ENCODE measurements at regions not wholly inside any gene's neighbourhood (a gene's known extent, or its start where the extent isn't known, plus 50 kb on each side); places are given as distances from the start of the nearest gene placed in this dataset.

- DNase-seq (ENCODE audit: low read depth) = no peak
- no peak for TF ChIP-seq CTCF (conservative IDR thresholded peaks at IDR 0.05; ENCODE audit: control insufficient read depth, insufficient read depth, low read depth, low read length)
- no peak overlapping the region for H3K4me3 ChIP-seq (ENCODE audit: control insufficient read depth, low read depth, low read length)
These were observed 331.8 kb downstream of the MTX2 start for GRCh38 chr2:176601066-176601465.

GRCh38 chr2:176612036-176612435, 342.8 kb downstream of the MTX2 start:
- no peak overlapping the region for H3K4me3 ChIP-seq (ENCODE audit: control insufficient read depth, low read depth, low read length)
- TF ChIP-seq CTCF (conservative IDR thresholded peaks at IDR 0.05; ENCODE audit: control insufficient read depth, insufficient read depth, low read depth, low read length) = no peak
- no peak for DNase-seq (ENCODE audit: low read depth)

- DNase-seq (ENCODE audit: low read depth) = no peak
- no peak for TF ChIP-seq CTCF (conservative IDR thresholded peaks at IDR 0.05; ENCODE audit: control insufficient read depth, insufficient read depth, low read depth, low read length)
These were observed 343.5 kb downstream of the MTX2 start for GRCh38 chr2:176612736-176613135.

GRCh38 chr2:176613323-176613987, 344.2 kb downstream of the MTX2 start:
- DNase-seq (ENCODE audit: low read depth) = peak; percentile 63
- no peak overlapping the region for H3K4me3 ChIP-seq (ENCODE audit: control insufficient read depth, low read depth, low read length)
- TF ChIP-seq CTCF (conservative IDR thresholded peaks at IDR 0.05; ENCODE audit: control insufficient read depth, insufficient read depth, low read depth, low read length) = no peak

More at GRCh38 chr2:176612736-176613135, 343.5 kb downstream of the MTX2 start:
- H3K4me3 ChIP-seq (ENCODE audit: control insufficient read depth, low read depth, low read length) = no peak overlapping the region

GRCh38 chr2:176614049-176614448, 344.8 kb downstream of the MTX2 start:
- no peak overlapping the region for H3K4me3 ChIP-seq (ENCODE audit: control insufficient read depth, low read depth, low read length)
- DNase-seq (ENCODE audit: low read depth) = no peak
- no peak for TF ChIP-seq CTCF (conservative IDR thresholded peaks at IDR 0.05; ENCODE audit: control insufficient read depth, insufficient read depth, low read depth, low read length)

- TF ChIP-seq CTCF (conservative IDR thresholded peaks at IDR 0.05; ENCODE audit: control insufficient read depth, insufficient read depth, low read depth, low read length) = no peak
These were observed 345.7 kb downstream of the MTX2 start for GRCh38 chr2:176614930-176615329.

GRCh38 chr2:176619504-176619903, 350.3 kb downstream of the MTX2 start:
- DNase-seq (ENCODE audit: low read depth) = no peak
- TF ChIP-seq CTCF (conservative IDR thresholded peaks at IDR 0.05; ENCODE audit: control insufficient read depth, insufficient read depth, low read depth, low read length) = no peak
- no peak overlapping the region for H3K4me3 ChIP-seq (ENCODE audit: control insufficient read depth, low read depth, low read length)

More at GRCh38 chr2:176614930-176615329, 345.7 kb downstream of the MTX2 start:
- DNase-seq (ENCODE audit: low read depth) = no peak
- no peak overlapping the region for H3K4me3 ChIP-seq (ENCODE audit: control insufficient read depth, low read depth, low read length)
